ENCODE measurements at regions not wholly inside any gene's neighbourhood (a gene's known extent, or its start where the extent isn't known, plus 50 kb on each side); places are given as distances from the start of the nearest gene placed in this dataset.
"Not testable (repeated sequence)": the region's sequence is repeated elsewhere in the genome, so short reads cannot be mapped to it uniquely, and the experiment has no call there.

- TF ChIP-seq POLR2A, CTCF, POLR2AphosphoS5 (IDR thresholded peaks at IDR 0.05): not testable (repeated sequence)
These were observed 2134.7 kb upstream of the DEFB115 start for GRCh38 chr20:29122784-29123183.

Data from gastroesophageal sphincter (tissue), 3 donors.